H1 (cell line): ENCODE measurements at regions not wholly inside any gene's neighbourhood (a gene's known extent, or its start where the extent isn't known, plus 50 kb on each side); places are given as distances from the start of the nearest gene placed in this dataset.

ENCODE experiments used
- EGR1 ChIP-seq: IDR thresholded peaks from 2 replicates; pipeline ENCODE4 v1.6.1; 2011; ENCODE audit warnings: low read depth, low read length, borderline replicate concordance
- EZH2 ChIP-seq: fragments of 200-600 bp; sonication (generic); IDR thresholded peaks from 2 replicates; pipeline ENCODE4 v1.7.1; 2012; ENCODE audit warnings: low read depth, mild to moderate bottlenecking, moderate library complexity, low read length, inconsistent platforms; ENCODE audit not compliant: severe bottlenecking
- FOSL1 ChIP-seq: IDR thresholded peaks from 2 replicates; pipeline ENCODE4 v1.6.1; 2011; ENCODE audit warnings: mild to moderate bottlenecking, low read depth, low read length, moderate library complexity; ENCODE audit not compliant: insufficient read depth
- KDM1A ChIP-seq: fragments of 200-600, 300-600 bp; sonication (generic); IDR thresholded peaks from 2 replicates; pipeline ENCODE4 v1.7.1; 2016; ENCODE audit warnings: mild to moderate bottlenecking, low read length, borderline replicate concordance
- POLR2AphosphoS5 ChIP-seq: IDR thresholded peaks from 2 replicates; pipeline ENCODE4 v1.6.1; 2011; ENCODE audit warnings: low read depth, low read length
- RXRA ChIP-seq: IDR thresholded peaks from 2 replicates; pipeline ENCODE4 v1.6.1; 2011; ENCODE audit warnings: low read depth, mild to moderate bottlenecking, low read length, moderate library complexity; ENCODE audit not compliant: insufficient read depth
- TF ChIP-seq, protein P1 (sequence below), 3 experiments: IDR thresholded peaks; 1 replicate in 2 of 3; 2 replicates in 1 of 3; pipeline versions ENCODE4 v1.5.1 to v1.6.1; 2011; ENCODE audit warnings: low read length in 3 of 3, mild to moderate bottlenecking in 3 of 3, inconsistent platforms in 2 of 3, low read depth in 1 of 3, moderate library complexity in 1 of 3; ENCODE audit not compliant: insufficient read depth in 1 of 3; ENCODE audit errors: control extremely low read depth in 1 of 3

DNA sequence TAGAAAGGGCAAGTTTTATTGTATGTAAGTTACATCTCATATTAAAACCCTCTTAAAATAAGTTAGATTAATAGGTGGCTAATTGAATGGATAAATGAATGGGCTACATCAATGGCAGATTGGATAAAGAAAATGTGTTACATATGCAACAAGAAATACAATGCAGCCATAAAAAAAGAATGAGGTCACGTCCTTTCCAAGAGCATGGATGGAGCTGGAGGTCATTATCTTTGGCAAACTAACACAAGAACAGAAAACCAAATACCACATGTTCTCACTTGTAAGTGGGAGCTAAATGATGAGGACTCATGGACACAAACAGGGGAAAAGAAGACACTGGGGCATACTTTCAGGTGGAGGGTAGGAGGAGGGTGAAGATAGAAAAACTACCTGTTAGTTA is 182.2 kb upstream of the GNAI1 start:
- TF ChIP-seq KDM1A: no peak
- TF ChIP-seq EGR1: no peak
- TF ChIP-seq RXRA: no peak
- TF ChIP-seq, protein P1, sequence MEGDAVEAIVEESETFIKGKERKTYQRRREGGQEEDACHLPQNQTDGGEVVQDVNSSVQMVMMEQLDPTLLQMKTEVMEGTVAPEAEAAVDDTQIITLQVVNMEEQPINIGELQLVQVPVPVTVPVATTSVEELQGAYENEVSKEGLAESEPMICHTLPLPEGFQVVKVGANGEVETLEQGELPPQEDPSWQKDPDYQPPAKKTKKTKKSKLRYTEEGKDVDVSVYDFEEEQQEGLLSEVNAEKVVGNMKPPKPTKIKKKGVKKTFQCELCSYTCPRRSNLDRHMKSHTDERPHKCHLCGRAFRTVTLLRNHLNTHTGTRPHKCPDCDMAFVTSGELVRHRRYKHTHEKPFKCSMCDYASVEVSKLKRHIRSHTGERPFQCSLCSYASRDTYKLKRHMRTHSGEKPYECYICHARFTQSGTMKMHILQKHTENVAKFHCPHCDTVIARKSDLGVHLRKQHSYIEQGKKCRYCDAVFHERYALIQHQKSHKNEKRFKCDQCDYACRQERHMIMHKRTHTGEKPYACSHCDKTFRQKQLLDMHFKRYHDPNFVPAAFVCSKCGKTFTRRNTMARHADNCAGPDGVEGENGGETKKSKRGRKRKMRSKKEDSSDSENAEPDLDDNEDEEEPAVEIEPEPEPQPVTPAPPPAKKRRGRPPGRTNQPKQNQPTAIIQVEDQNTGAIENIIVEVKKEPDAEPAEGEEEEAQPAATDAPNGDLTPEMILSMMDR (IDR thresholded peaks at IDR 0.05; ENCODE audit: control extremely low read depth in 1 of 3, insufficient read depth in 1 of 3, low read depth in 1 of 3, low read length in 3 of 3): no peak
- no peak for TF ChIP-seq FOSL1
- TF ChIP-seq EZH2: no peak
- no peak for TF ChIP-seq POLR2AphosphoS5
